ENCODE measurements at regions not wholly inside any gene's neighbourhood (a gene's known extent, or its start where the extent isn't known, plus 50 kb on each side); places are given as distances from the start of the nearest gene placed in this dataset.

- TF ChIP-seq FOXP2 (optimal IDR thresholded peaks at IDR 0.05; ENCODE audit: control extremely low read depth, extremely low read length, insufficient read depth) (no peak), EZH2 (IDR thresholded peaks at IDR 0.05) (no peak), POLR2AphosphoS5 (IDR thresholded peaks at IDR 0.05; ENCODE audit: borderline replicate concordance, low read depth, low read length) (no peak)
- Histone ChIP-seq H3K4me3 (no peak overlapping the region), H3K36me3 (ENCODE audit: insufficient read depth, low read length) (no peaks in the 10 kb centered on the region), H3K27ac (no peak overlapping the region), H3K9me3 (ENCODE audit: low read depth, low read length) (no peaks in the 10 kb centered on the region), H3K9ac (ENCODE audit: insufficient read length) (no peak overlapping the region)
- DNase-seq (ENCODE audit: low read depth, low spot score) = no peak
Observed at GRCh38 chr16:35452471-35452870, 1993.1 kb downstream of the TP53TG3F start.

- TF ChIP-seq EZH2 (IDR thresholded peaks at IDR 0.05) (no peak), FOXP2 (optimal IDR thresholded peaks at IDR 0.05; ENCODE audit: control extremely low read depth, extremely low read length, insufficient read depth) (no peak), POLR2AphosphoS5 (IDR thresholded peaks at IDR 0.05; ENCODE audit: borderline replicate concordance, low read depth, low read length) (no peak)
- no peak overlapping the region for H3K4me3 ChIP-seq
- H3K9ac ChIP-seq (ENCODE audit: insufficient read length) = no peak overlapping the region
- DNase-seq (ENCODE audit: low read depth, low spot score) = no peak
- H3K27ac ChIP-seq = no peak overlapping the region
- no peaks in the 10 kb centered on the region for H3K9me3 ChIP-seq (ENCODE audit: low read depth, low read length)
- H3K36me3 ChIP-seq (ENCODE audit: insufficient read depth, low read length) = no peaks in the 10 kb centered on the region
Observed at GRCh38 chr16:35463358-35463757, 2003.9 kb downstream of the TP53TG3F start.

DNA sequence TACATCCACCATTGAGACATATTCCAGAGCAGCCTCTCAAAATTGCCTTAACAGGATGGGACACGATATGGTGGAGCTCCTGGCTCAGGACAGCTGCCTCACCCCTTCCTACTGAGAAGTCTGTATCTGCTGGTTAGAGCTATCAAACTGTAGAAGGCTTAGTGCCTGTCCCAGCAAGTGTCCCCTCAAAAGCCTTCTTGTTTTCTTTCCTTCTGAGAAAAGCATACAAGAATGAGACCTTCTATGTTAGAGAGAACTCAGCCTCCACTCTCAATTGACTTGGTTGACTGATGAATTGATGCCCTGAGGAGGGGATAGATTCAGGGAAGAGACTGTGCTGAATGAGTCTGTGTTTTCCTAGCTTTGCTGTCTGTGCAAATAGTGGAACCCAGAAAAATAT lies 2020.9 kb downstream of the TP53TG3F start:
- H3K4me3 ChIP-seq = no peak overlapping the region
- H3K9ac ChIP-seq (ENCODE audit: insufficient read length) = no peak overlapping the region
- no peak for DNase-seq (ENCODE audit: low read depth, low spot score)
- TF ChIP-seq POLR2AphosphoS5 (IDR thresholded peaks at IDR 0.05; ENCODE audit: borderline replicate concordance, low read depth, low read length) (no peak), FOXP2 (optimal IDR thresholded peaks at IDR 0.05; ENCODE audit: control extremely low read depth, extremely low read length, insufficient read depth) (no peak), EZH2 (IDR thresholded peaks at IDR 0.05) (no peak)
- H3K27ac ChIP-seq = no peak overlapping the region
- H3K36me3 ChIP-seq (ENCODE audit: insufficient read depth, low read length) = no peaks in the 10 kb centered on the region
- no peaks in the 10 kb centered on the region for H3K9me3 ChIP-seq (ENCODE audit: low read depth, low read length)

- TF ChIP-seq FOXP2 (optimal IDR thresholded peaks at IDR 0.05; ENCODE audit: control extremely low read depth, extremely low read length, insufficient read depth) (no peak), POLR2AphosphoS5 (IDR thresholded peaks at IDR 0.05; ENCODE audit: borderline replicate concordance, low read depth, low read length) (no peak), EZH2 (IDR thresholded peaks at IDR 0.05) (no peak)
- no peaks in the 10 kb centered on the region for H3K9me3 ChIP-seq (ENCODE audit: low read depth, low read length)
- no peak overlapping the region for H3K4me3 ChIP-seq
Observed at GRCh38 chr16:35480988-35481387, 2021.6 kb downstream of the TP53TG3F start.

GRCh38 chr16:35485915-35486314 lies 2026.5 kb downstream of the TP53TG3F start:
- no peaks in the 10 kb centered on the region for H3K9me3 ChIP-seq (ENCODE audit: low read depth, low read length)
- TF ChIP-seq EZH2 (IDR thresholded peaks at IDR 0.05) = no peak
- no peak for TF ChIP-seq FOXP2 (optimal IDR thresholded peaks at IDR 0.05; ENCODE audit: control extremely low read depth, extremely low read length, insufficient read depth)
- no peak for TF ChIP-seq POLR2AphosphoS5 (IDR thresholded peaks at IDR 0.05; ENCODE audit: borderline replicate concordance, low read depth, low read length)
- H3K9ac ChIP-seq (ENCODE audit: insufficient read length) = no peak overlapping the region

More at GRCh38 chr16:35480988-35481387, 2021.6 kb downstream of the TP53TG3F start:
- H3K36me3 ChIP-seq (ENCODE audit: insufficient read depth, low read length) = no peaks in the 10 kb centered on the region
- no peak overlapping the region for H3K27ac ChIP-seq
- no peak overlapping the region for H3K9ac ChIP-seq (ENCODE audit: insufficient read length)
- no peak for DNase-seq (ENCODE audit: low read depth, low spot score)

DNA sequence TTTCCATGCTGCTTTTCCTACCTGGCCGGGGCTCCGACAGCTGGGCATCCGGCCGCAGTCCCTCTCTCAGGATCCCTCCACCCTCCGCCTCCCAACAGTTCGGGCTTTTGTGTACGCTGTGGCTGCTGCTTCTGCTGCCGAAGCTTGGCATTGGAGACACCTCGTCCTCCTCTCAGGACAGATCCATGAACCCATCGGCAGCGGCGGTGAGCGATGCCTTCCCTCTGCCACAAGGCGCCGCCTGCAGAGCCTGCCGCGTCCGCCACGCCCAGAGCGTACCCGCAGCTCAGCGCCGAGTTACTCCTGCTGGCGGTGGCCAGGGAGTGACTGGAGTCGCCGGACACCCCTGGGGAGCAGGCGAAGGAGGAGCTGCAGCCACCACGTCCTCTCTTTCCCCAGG lies 2032.8 kb downstream of the TP53TG3F start:
- no peak overlapping the region for H3K9ac ChIP-seq (ENCODE audit: insufficient read length)
- H3K36me3 ChIP-seq (ENCODE audit: insufficient read depth, low read length) = no peaks in the 10 kb centered on the region
- TF ChIP-seq FOXP2 (optimal IDR thresholded peaks at IDR 0.05; ENCODE audit: control extremely low read depth, extremely low read length, insufficient read depth) (no peak), POLR2AphosphoS5 (IDR thresholded peaks at IDR 0.05; ENCODE audit: borderline replicate concordance, low read depth, low read length) (no peak), EZH2 (IDR thresholded peaks at IDR 0.05) (no peak)
- H3K9me3 ChIP-seq (ENCODE audit: low read depth, low read length) = no peaks in the 10 kb centered on the region
- DNase-seq (ENCODE audit: low read depth, low spot score) = no peak
- no peak overlapping the region for H3K4me3 ChIP-seq
- no peak overlapping the region for H3K27ac ChIP-seq

More at GRCh38 chr16:35485915-35486314, 2026.5 kb downstream of the TP53TG3F start:
- Histone ChIP-seq H3K4me3 (no peak overlapping the region), H3K36me3 (ENCODE audit: insufficient read depth, low read length) (no peaks in the 10 kb centered on the region), H3K27ac (no peak overlapping the region)
- DNase-seq (ENCODE audit: low read depth, low spot score) = no peak

DNA sequence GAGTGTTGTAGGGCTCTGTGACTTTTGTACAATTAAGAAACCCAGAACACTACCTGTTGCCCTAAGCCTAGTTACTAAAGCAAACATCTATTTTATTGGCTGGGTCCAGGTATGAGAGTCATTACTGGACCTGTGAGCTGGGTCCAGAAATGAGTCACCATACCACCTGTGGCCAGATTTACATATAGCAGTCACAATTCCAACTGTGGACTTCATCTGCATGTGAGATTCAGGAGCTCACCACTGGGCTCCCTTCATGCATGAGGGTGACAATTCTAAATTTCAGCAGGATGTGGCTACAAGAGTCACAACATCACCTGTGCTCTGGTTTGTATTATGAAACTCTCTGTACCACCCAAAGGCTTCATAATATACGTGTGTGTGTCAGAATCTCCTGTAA lies 2038.0 kb downstream of the TP53TG3F start:
- no peak for DNase-seq (ENCODE audit: low read depth, low spot score)
- no peaks in the 10 kb centered on the region for H3K36me3 ChIP-seq (ENCODE audit: insufficient read depth, low read length)
- no peak overlapping the region for H3K9ac ChIP-seq (ENCODE audit: insufficient read length)
- no peaks in the 10 kb centered on the region for H3K9me3 ChIP-seq (ENCODE audit: low read depth, low read length)
- no peak overlapping the region for H3K27ac ChIP-seq
- no peak overlapping the region for H3K4me3 ChIP-seq
- no peak for TF ChIP-seq FOXP2 (optimal IDR thresholded peaks at IDR 0.05; ENCODE audit: control extremely low read depth, extremely low read length, insufficient read depth)
- no peak for TF ChIP-seq EZH2 (IDR thresholded peaks at IDR 0.05)
- TF ChIP-seq POLR2AphosphoS5 (IDR thresholded peaks at IDR 0.05; ENCODE audit: borderline replicate concordance, low read depth, low read length) = no peak

GRCh38 chr16:35506018-35506897 lies 2046.8 kb downstream of the TP53TG3F start:
- Histone ChIP-seq H3K9ac (ENCODE audit: insufficient read length) (no peak overlapping the region), H3K9me3 (ENCODE audit: low read depth, low read length) (no peaks in the 10 kb centered on the region), H3K4me3 (no peak overlapping the region), H3K36me3 (ENCODE audit: insufficient read depth, low read length) (no peaks in the 10 kb centered on the region), H3K27ac (no peak overlapping the region)
- TF ChIP-seq FOXP2 (optimal IDR thresholded peaks at IDR 0.05; ENCODE audit: control extremely low read depth, extremely low read length, insufficient read depth) = no peak
- no peak for TF ChIP-seq EZH2 (IDR thresholded peaks at IDR 0.05)
- TF ChIP-seq POLR2AphosphoS5 (IDR thresholded peaks at IDR 0.05; ENCODE audit: borderline replicate concordance, low read depth, low read length) = no peak
- DNase-seq (ENCODE audit: low read depth, low spot score) = no peak
